ENCODE measurements at regions not wholly inside any gene's neighbourhood (a gene's known extent, or its start where the extent isn't known, plus 50 kb on each side); places are given as distances from the start of the nearest gene placed in this dataset.

DNA sequence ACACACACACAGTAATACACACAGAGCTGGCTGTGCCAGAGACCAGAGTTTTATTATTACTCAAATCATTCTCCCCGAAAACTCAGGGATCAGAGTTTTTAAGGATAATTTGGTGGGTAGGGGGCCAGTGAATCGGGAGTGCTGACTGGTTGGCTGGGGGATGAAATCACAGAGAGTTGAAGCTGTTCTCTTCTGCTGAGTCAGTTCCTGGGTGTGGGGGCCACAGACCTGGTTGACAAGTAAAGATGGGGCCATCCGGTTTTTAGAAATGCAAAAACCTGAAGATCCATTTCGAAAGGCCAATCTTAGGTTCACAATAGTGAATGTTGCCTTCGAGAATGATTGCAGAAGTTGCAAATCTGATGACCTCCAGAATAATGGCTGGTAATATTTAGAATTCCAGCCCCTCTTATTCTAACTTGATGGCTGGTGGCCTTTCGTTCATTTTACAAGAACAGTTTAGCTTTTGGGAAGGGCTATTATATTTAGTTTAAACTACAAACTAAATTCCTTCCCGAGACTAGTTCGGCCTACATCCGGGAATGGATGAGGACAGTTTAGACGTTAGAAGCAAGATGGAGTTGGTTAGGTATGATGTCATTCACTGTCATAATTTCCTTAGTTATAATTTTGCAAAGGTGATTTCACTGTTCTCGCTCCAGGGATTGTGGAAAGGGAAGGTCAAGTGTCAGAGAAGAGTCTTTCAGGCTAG, 123.2 kb downstream of the KCNJ18 start:
- no peak overlapping the region for H3K27ac ChIP-seq

DNA sequence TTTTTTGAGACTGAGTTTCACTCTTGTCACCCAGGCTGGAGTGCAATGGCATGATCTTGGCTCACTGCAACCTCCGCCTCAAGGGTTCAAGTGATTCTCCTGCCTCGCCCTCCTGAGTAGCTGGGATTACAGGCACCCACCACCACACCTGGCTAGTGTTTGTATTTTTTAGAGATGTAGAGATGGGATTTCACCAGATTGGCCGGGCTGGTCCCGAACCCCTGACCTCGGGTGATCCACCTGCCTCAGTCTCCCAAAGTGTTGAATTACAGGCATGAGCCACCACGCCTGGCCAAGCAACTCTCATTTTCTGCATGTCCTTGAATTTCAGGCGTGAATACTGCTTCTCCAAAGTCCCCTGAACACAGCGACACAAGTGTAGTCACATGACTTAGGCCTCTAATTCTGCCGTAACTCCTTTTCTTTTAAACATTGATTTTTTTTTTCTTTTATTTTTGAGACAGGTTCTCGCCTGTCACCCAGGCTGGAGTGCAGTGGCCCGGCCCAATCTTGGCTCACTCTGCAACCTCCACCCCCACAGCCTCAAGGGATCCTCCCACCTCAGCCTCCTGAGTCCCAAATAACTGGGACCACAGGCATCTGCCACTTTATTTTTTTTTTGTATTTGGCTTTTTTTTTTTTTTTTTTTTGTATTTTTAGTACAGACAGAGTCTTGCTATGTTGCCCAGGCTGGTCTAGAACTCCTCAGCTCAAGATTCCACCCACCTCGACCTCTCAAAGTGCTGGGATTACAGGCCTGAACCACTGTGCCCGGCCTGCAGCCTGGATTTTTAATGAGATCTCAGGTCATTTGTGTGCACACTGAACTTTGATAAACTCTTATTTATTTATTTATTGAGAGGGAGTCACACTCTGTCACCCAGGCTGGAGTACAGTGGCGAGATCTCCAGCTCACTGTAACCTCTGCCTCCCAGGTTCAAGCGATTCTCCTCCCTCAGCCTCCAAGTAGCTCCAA, 124.6 kb downstream of the KCNJ18 start:
- intact Hi-C loops (cut with DNase I) = no loop called here
- Histone ChIP-seq H3K27me3 (peaks cover 0 to 9% (median 0%) of the 10 kb centered on the region in 9 donors), H3K4me3 (no peak overlapping the region), H3K36me3 (no peaks in the 10 kb centered on the region), H3K27ac (no peak overlapping the region), H3K9me3 (peaks cover 0 to 16% (median 0%) of the 10 kb centered on the region in 12 donors), H3K4me1 (no peaks in the 10 kb centered on the region)
- no peak for ATAC-seq
- TF ChIP-seq, protein P1, sequence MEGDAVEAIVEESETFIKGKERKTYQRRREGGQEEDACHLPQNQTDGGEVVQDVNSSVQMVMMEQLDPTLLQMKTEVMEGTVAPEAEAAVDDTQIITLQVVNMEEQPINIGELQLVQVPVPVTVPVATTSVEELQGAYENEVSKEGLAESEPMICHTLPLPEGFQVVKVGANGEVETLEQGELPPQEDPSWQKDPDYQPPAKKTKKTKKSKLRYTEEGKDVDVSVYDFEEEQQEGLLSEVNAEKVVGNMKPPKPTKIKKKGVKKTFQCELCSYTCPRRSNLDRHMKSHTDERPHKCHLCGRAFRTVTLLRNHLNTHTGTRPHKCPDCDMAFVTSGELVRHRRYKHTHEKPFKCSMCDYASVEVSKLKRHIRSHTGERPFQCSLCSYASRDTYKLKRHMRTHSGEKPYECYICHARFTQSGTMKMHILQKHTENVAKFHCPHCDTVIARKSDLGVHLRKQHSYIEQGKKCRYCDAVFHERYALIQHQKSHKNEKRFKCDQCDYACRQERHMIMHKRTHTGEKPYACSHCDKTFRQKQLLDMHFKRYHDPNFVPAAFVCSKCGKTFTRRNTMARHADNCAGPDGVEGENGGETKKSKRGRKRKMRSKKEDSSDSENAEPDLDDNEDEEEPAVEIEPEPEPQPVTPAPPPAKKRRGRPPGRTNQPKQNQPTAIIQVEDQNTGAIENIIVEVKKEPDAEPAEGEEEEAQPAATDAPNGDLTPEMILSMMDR (IDR thresholded peaks at IDR 0.05) = no peak
- no peak for TF ChIP-seq POLR2A (IDR thresholded peaks at IDR 0.05)
- WGBS, 4 donors = 69 to 74% (median 71%) methylated on average over 15 of the region's 15 CpGs
- no peak for DNase-seq

More for the DNA sequence above, 123.2 kb downstream of the KCNJ18 start:
- H3K36me3 ChIP-seq = no peaks in the 10 kb centered on the region
- 78 to 83% (median 80%) methylated on average over 11 of the region's 11 CpGs for WGBS, 4 donors
- no peak for TF ChIP-seq POLR2A (IDR thresholded peaks at IDR 0.05)
- TF ChIP-seq, protein P1 (IDR thresholded peaks at IDR 0.05) = no peak
- H3K27me3 ChIP-seq = peaks cover 0 to 8% (median 0%) of the 10 kb centered on the region in 9 donors
- H3K4me1 ChIP-seq = no peaks in the 10 kb centered on the region
- H3K9me3 ChIP-seq = peaks cover 0 to 16% (median 0%) of the 10 kb centered on the region in 12 donors
- intact Hi-C loops (cut with DNase I) = no loop called here
- no peak for ATAC-seq
- H3K4me3 ChIP-seq = no peak overlapping the region
- no peak for DNase-seq

DNA sequence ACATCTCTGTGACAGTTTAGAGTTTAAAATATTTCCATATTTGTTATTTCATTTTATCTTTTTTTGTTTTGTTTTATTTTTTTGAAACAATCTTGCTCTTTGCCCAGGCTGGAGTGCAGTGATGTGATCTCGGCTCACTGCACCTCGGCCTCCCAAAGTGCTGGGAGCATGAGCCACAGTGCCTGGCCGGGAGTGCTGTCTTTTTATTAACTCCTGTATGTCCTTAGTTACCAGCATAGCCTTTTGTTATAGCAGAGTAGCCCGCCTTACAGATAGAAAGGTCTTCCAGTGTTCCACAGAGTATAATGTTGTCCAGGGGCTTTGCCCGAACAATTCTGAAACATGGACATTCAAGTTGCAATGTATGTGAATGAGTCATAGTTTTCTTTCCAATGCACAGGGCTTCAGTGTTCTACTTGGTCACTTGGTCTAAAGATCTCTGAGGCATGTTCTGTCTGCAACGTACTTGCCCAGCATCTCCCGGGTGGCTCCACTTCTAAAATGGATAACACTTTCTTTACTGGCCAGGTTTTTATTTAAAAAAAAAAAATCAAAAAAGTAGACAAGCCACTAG, 125.6 kb downstream of the KCNJ18 start:
- TF ChIP-seq POLR2A (IDR thresholded peaks at IDR 0.05) = no peak
- TF ChIP-seq, protein P1 (IDR thresholded peaks at IDR 0.05) = no peak
- Histone ChIP-seq H3K9me3 (peaks cover 0 to 16% (median 0%) of the 10 kb centered on the region in 12 donors), H3K27ac (no peak overlapping the region), H3K4me3 (no peak overlapping the region), H3K36me3 (no peaks in the 10 kb centered on the region), H3K4me1 (no peaks in the 10 kb centered on the region), H3K27me3 (peaks cover 0 to 9% (median 0%) of the 10 kb centered on the region in 9 donors)
- 72 to 76% (median 73%) methylated on average over 7 of the region's 7 CpGs for WGBS, 4 donors
- DNase-seq (no peak), ATAC-seq (no peak)
- intact Hi-C loops (cut with DNase I) = no loop called here

DNA sequence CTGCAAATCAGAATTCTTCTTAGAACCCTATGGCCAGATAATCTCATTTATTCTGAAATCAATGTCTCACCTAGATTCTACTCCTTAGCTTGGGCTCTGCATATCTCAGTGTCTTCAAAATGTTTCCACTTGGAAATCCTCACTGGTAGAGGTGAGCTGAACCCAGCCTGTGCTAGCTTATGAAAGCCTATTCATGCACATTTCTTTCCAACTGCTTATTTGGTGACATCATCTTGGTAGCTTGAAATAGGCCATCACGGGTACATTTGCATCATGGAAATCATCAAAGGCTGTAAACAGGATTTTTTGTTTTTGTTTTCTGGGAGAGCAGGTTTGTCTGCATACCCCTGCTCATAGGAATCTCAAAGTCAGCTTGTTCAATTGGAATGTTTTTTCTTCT, 130.8 kb downstream of the KCNJ18 start:
- WGBS, 4 donors = 46 to 53% (median 50%) methylated on average over 1 of the region's 1 CpG
- no peak for DNase-seq
- intact Hi-C loops (cut with DNase I) = no loop called here
- Histone ChIP-seq H3K36me3 (no peaks in the 10 kb centered on the region), H3K4me3 (no peak overlapping the region), H3K9me3 (peaks cover 0 to 6% (median 0%) of the 10 kb centered on the region in 12 donors), H3K4me1 (no peaks in the 10 kb centered on the region), H3K27ac (no peak overlapping the region), H3K27me3 (peaks cover 0 to 9% (median 0%) of the 10 kb centered on the region in 9 donors)
- no peak for ATAC-seq
- no peak for TF ChIP-seq POLR2A (IDR thresholded peaks at IDR 0.05)
- TF ChIP-seq, protein P1 (IDR thresholded peaks at IDR 0.05) = no peak
